IMR-90 (cell line): ENCODE measurements at regions not wholly inside any gene's neighbourhood (a gene's known extent, or its start where the extent isn't known, plus 50 kb on each side); places are given as distances from the start of the nearest gene placed in this dataset.

Experiments used
- CEBPB ChIP-seq: IDR thresholded peaks from 2 replicates; pipeline ENCODE4 v1.6.1; 2012; ENCODE audit warnings: low read depth, low read length, improper control_type of control experiment
- CHD1 ChIP-seq: IDR thresholded peaks from 2 replicates; pipeline ENCODE4 v1.6.1; 2012; ENCODE audit warnings: low read depth, low read length, improper control_type of control experiment
- CTCF ChIP-seq: conservative IDR thresholded peaks from 2 replicates; pipeline ENCODE4 v1.5.1; 2012; ENCODE audit warnings: mild to moderate bottlenecking, low read depth, low read length, improper control_type of control experiment
- POLR2A ChIP-seq: IDR thresholded peaks from 2 replicates; pipeline ENCODE4 v1.6.1; 2012; ENCODE audit warnings: mild to moderate bottlenecking, low read depth, low read length
- RAD21 ChIP-seq: IDR thresholded peaks from 2 replicates; pipeline ENCODE4 v1.6.1; 2012; ENCODE audit warnings: low read length, improper control_type of control experiment

- TF ChIP-seq POLR2A (no peak), CTCF (no peak), RAD21 (no peak), CHD1 (no peak), CEBPB (no peak)
These were observed 120.8 kb upstream of the TMEM18 start for GRCh38 chr2:797993-798392.
